IPS-18c (cell line): ENCODE measurements at regions not wholly inside any gene's neighbourhood (a gene's known extent, or its start where the extent isn't known, plus 50 kb on each side); places are given as distances from the start of the nearest gene placed in this dataset.

Source experiments
- H3K4me3 ChIP-seq: 2 replicates; pipeline ENCODE4 v1.7.0; 2013; ENCODE audit warnings: low read depth, mild to moderate bottlenecking, low read length, moderate library complexity; ENCODE audit not compliant: insufficient read depth
- H3K9me3 ChIP-seq: one replicate; pipeline ENCODE4 v1.6.1; 2013; ENCODE audit warnings: mild to moderate bottlenecking, low read length, moderate library complexity; ENCODE audit not compliant: control insufficient read depth, insufficient read depth

- Histone ChIP-seq H3K9me3 (no peaks in the 10 kb centered on the region), H3K4me3 (no peak overlapping the region)
These were observed 267.0 kb upstream of the MAF start for GRCh38 chr16:79867425-79867997.

- Histone ChIP-seq H3K9me3 (no peaks in the 10 kb centered on the region), H3K4me3 (no peak overlapping the region)
These were observed 265.4 kb upstream of the MAF start for GRCh38 chr16:79865918-79866317.

GRCh38 chr16:79864781-79865391 is 264.3 kb upstream of the MAF start:
- H3K9me3 ChIP-seq: no peaks in the 10 kb centered on the region
- no peak overlapping the region for H3K4me3 ChIP-seq

- no peak overlapping the region for H3K4me3 ChIP-seq
- no peaks in the 10 kb centered on the region for H3K9me3 ChIP-seq
These were observed 263.7 kb upstream of the MAF start for GRCh38 chr16:79864032-79864780.

GRCh38 chr16:79863128-79864031 is 262.8 kb upstream of the MAF start:
- no peak overlapping the region for H3K4me3 ChIP-seq
- no peaks in the 10 kb centered on the region for H3K9me3 ChIP-seq

GRCh38 chr16:79862601-79863000 is 262.1 kb upstream of the MAF start:
- no peaks in the 10 kb centered on the region for H3K9me3 ChIP-seq
- no peak overlapping the region for H3K4me3 ChIP-seq

GRCh38 chr16:79856581-79856980 is 256.0 kb upstream of the MAF start:
- H3K9me3 ChIP-seq: peaks cover 2% of the 10 kb centered on the region

GRCh38 chr16:79850348-79850747 is 249.8 kb upstream of the MAF start:
- H3K4me3 ChIP-seq: no peak overlapping the region
- H3K9me3 ChIP-seq: no peaks in the 10 kb centered on the region

More at GRCh38 chr16:79856581-79856980, 256.0 kb upstream of the MAF start:
- H3K4me3 ChIP-seq: no peak overlapping the region

- H3K9me3 ChIP-seq: no peaks in the 10 kb centered on the region
These were observed 248.6 kb upstream of the MAF start for GRCh38 chr16:79849119-79849518.

GRCh38 chr16:79848719-79849118 is 248.2 kb upstream of the MAF start:
- H3K4me3 ChIP-seq: no peak overlapping the region
- no peaks in the 10 kb centered on the region for H3K9me3 ChIP-seq

More at GRCh38 chr16:79849119-79849518, 248.6 kb upstream of the MAF start:
- H3K4me3 ChIP-seq: no peak overlapping the region

- H3K9me3 ChIP-seq: no peaks in the 10 kb centered on the region
- no peak overlapping the region for H3K4me3 ChIP-seq
These were observed 247.0 kb upstream of the MAF start for GRCh38 chr16:79847569-79847968.

- no peaks in the 10 kb centered on the region for H3K9me3 ChIP-seq
- no peak overlapping the region for H3K4me3 ChIP-seq
These were observed 246.6 kb upstream of the MAF start for GRCh38 chr16:79847101-79847500.

GRCh38 chr16:79845734-79846135 is 245.2 kb upstream of the MAF start:
- H3K9me3 ChIP-seq: no peaks in the 10 kb centered on the region
- H3K4me3 ChIP-seq: no peak overlapping the region

GRCh38 chr16:79845033-79845733 is 244.6 kb upstream of the MAF start:
- Histone ChIP-seq H3K4me3 (no peak overlapping the region), H3K9me3 (no peaks in the 10 kb centered on the region)

GRCh38 chr16:79844603-79845002 is 244.1 kb upstream of the MAF start:
- no peaks in the 10 kb centered on the region for H3K9me3 ChIP-seq
- no peak overlapping the region for H3K4me3 ChIP-seq

GRCh38 chr16:79843631-79844043 is 243.1 kb upstream of the MAF start:
- Histone ChIP-seq H3K4me3 (no peak overlapping the region), H3K9me3 (no peaks in the 10 kb centered on the region)

GRCh38 chr16:79843145-79843544 is 242.6 kb upstream of the MAF start:
- Histone ChIP-seq H3K4me3 (no peak overlapping the region), H3K9me3 (no peaks in the 10 kb centered on the region)
